SU-DHL-6 (cell line): ENCODE measurements at regions not wholly inside any gene's neighbourhood (a gene's known extent, or its start where the extent isn't known, plus 50 kb on each side); places are given as distances from the start of the nearest gene placed in this dataset.

Experiments used
- CTCF ChIP-seq: fragments of 200-600 bp; sonication (generic); IDR thresholded peaks from one replicate; pipeline ENCODE4 v1.5.1; 2017; ENCODE audit warnings: antibody characterized with exemption, mild to moderate bottlenecking, low read length, moderate library complexity; ENCODE audit not compliant: insufficient read depth, poor library complexity, severe bottlenecking
- EZH2phosphoT487 ChIP-seq: fragments of 200-600 bp; sonication (generic), shearing (Covaris generic); conservative IDR thresholded peaks from 2 replicates; pipeline ENCODE4 v1.6.1; 2018; ENCODE audit warnings: mild to moderate bottlenecking, antibody characterized with exemption, low read length, moderate library complexity, mixed read lengths

GRCh38 chr1:213394837-213395236 lies 343.8 kb downstream of the RPS6KC1 start:
- TF ChIP-seq CTCF (no peak), EZH2phosphoT487 (no peak)
